MG63 (cell line): ENCODE measurements at regions not wholly inside any gene's neighbourhood (a gene's known extent, or its start where the extent isn't known, plus 50 kb on each side); places are given as distances from the start of the nearest gene placed in this dataset.
"Not testable (repeated sequence)": the region's sequence is repeated elsewhere in the genome, so short reads cannot be mapped to it uniquely, and the experiment has no call there.

Experiments
- DNase-seq: peaks from one replicate; pipeline ENCODE4 v3.0.0-alpha.2; 2020
- H3K27me3 ChIP-seq: fragments of 250-450 bp; sonication (Bioruptor Pico); 2 replicates; pipeline ENCODE4 v1.5.1; 2020; ENCODE audit warnings: mild to moderate bottlenecking, moderate library complexity
- H3K36me3 ChIP-seq: fragments of 250-450 bp; sonication (Bioruptor Pico); 2 replicates; pipeline ENCODE4 v1.5.1; 2020; ENCODE audit warnings: mild to moderate bottlenecking, moderate library complexity
- H3K4me3 ChIP-seq: fragments of 250-450 bp; sonication (Bioruptor Pico); 2 replicates; pipeline ENCODE4 v1.5.1; 2020; ENCODE audit warnings: mild to moderate bottlenecking, moderate library complexity
- H3K9me3 ChIP-seq: fragments of 250-450 bp; sonication (Bioruptor Pico); 2 replicates; pipeline ENCODE4 v1.5.1; 2020; ENCODE audit warnings: mild to moderate bottlenecking, moderate library complexity

- Histone ChIP-seq H3K27me3 (no peaks in the 10 kb centered on the region), H3K36me3 (no peaks in the 10 kb centered on the region), H3K9me3 (no peaks in the 10 kb centered on the region), H3K4me3 (no peak overlapping the region)
- DNase-seq = peak; percentile 36
Measured at GRCh38 chr10:87603196-87603595, 56.5 kb upstream of the PAPSS2 start.

DNA sequence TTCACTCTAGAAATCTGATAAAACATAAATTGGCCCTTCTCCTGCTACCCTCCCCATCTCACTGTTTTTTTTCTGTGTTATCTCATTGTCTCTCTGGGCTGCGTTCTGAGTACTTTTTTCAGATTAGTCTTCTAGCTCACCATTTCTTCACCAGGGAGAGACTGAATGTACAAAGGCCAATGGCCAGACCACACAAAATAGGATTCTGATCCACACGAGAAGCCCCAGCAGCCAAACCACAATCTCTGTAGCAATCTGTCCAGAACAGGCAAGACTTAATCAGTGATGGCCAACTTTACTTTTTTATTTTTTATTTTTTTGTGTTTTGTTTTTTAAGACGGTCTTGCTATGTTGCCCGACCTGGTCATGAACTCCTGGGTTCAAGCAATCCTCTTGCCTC is 55.9 kb upstream of the PAPSS2 start:
- H3K9me3 ChIP-seq = no peaks in the 10 kb centered on the region
- no peaks in the 10 kb centered on the region for H3K36me3 ChIP-seq
- H3K27me3 ChIP-seq = no peaks in the 10 kb centered on the region
- DNase-seq = no peak
- no peak overlapping the region for H3K4me3 ChIP-seq

GRCh38 chr10:87605628-87606251 is 53.9 kb upstream of the PAPSS2 start:
- Histone ChIP-seq H3K4me3 (no peak overlapping the region), H3K9me3 (no peaks in the 10 kb centered on the region), H3K36me3 (no peaks in the 10 kb centered on the region), H3K27me3 (no peaks in the 10 kb centered on the region)
- peak; percentile 41 for DNase-seq

DNA sequence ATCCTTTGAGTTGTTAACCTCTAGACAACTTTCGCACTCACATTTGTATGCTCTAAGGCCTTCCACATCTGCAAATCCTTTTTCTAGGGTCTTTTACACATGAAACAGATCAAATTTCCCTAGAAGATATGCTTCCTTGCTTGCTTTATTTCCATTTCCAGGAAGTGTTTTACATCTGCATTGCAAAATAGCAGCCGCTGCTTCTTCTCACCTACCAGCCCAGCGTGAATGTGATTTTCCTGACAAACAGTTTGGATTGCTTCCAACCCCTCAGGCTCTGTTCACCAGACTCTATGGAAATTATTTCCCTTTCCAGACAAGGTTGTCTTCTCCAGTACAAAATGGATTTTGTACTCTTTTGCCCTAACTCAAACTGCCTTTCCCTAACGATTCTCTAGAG is 50.9 kb upstream of the PAPSS2 start:
- Histone ChIP-seq H3K36me3 (no peaks in the 10 kb centered on the region), H3K4me3 (no peak overlapping the region), H3K27me3 (no peaks in the 10 kb centered on the region), H3K9me3 (no peaks in the 10 kb centered on the region)
- DNase-seq = no peak

GRCh38 chr10:87609563-87609962 is 50.1 kb upstream of the PAPSS2 start:
- H3K36me3 ChIP-seq, H3K9me3 ChIP-seq, H3K4me3 ChIP-seq, DNase-seq, H3K27me3 ChIP-seq: not testable (repeated sequence)
